ENCODE measurements at regions not wholly inside any gene's neighbourhood (a gene's known extent, or its start where the extent isn't known, plus 50 kb on each side); places are given as distances from the start of the nearest gene placed in this dataset.

GRCh38 chr12:90485560-90485959 is 469.4 kb downstream of the CCER1 start:
- Histone ChIP-seq H3K27ac (no peak overlapping the region), H3K4me3 (no peak overlapping the region), H3K27me3 (replicated peaks; ENCODE audit: insufficient read depth) (no peaks in the 10 kb centered on the region), H3K9me3 (no peaks in the 10 kb centered on the region), H3K36me3 (no peaks in the 10 kb centered on the region), H3K4me1 (ENCODE audit: control insufficient read depth in 1 of 2, low read depth in 2 of 2) (no peaks in the 10 kb centered on the region)
- no peak for DNase-seq (ENCODE audit: low spot score)
- TF ChIP-seq CTCF (IDR thresholded peaks at IDR 0.05) = no peak
- ATAC-seq (ENCODE audit: insufficient number of reproducible peaks, low FRiP score, low read depth) = no peak

GRCh38 chr12:90484094-90484493 is 470.9 kb downstream of the CCER1 start:
- no peak overlapping the region for H3K27ac ChIP-seq
- no peaks in the 10 kb centered on the region for H3K9me3 ChIP-seq
- TF ChIP-seq CTCF (IDR thresholded peaks at IDR 0.05) = no peak
- no peaks in the 10 kb centered on the region for H3K36me3 ChIP-seq
- H3K27me3 ChIP-seq (replicated peaks; ENCODE audit: insufficient read depth) = no peaks in the 10 kb centered on the region
- ATAC-seq (ENCODE audit: insufficient number of reproducible peaks, low FRiP score, low read depth) (no peak), DNase-seq (ENCODE audit: low spot score) (no peak)
- no peaks in the 10 kb centered on the region for H3K4me1 ChIP-seq (ENCODE audit: control insufficient read depth in 1 of 2, low read depth in 2 of 2)
- no peak overlapping the region for H3K4me3 ChIP-seq

GRCh38 chr12:90481748-90482147 is 473.2 kb downstream of the CCER1 start:
- H3K27me3 ChIP-seq (replicated peaks; ENCODE audit: insufficient read depth) = no peaks in the 10 kb centered on the region
- no peak overlapping the region for H3K27ac ChIP-seq
- ATAC-seq (ENCODE audit: insufficient number of reproducible peaks, low FRiP score, low read depth) (no peak), DNase-seq (ENCODE audit: low spot score) (no peak)
- no peak for TF ChIP-seq CTCF (IDR thresholded peaks at IDR 0.05)
- no peaks in the 10 kb centered on the region for H3K4me1 ChIP-seq (ENCODE audit: control insufficient read depth in 1 of 2, low read depth in 2 of 2)
- no peaks in the 10 kb centered on the region for H3K9me3 ChIP-seq
- no peak overlapping the region for H3K4me3 ChIP-seq
- no peaks in the 10 kb centered on the region for H3K36me3 ChIP-seq

- Histone ChIP-seq H3K27ac (no peak overlapping the region), H3K27me3 (replicated peaks; ENCODE audit: insufficient read depth) (no peaks in the 10 kb centered on the region), H3K4me3 (no peak overlapping the region), H3K9me3 (no peaks in the 10 kb centered on the region), H3K36me3 (no peaks in the 10 kb centered on the region), H3K4me1 (ENCODE audit: control insufficient read depth in 1 of 2, low read depth in 2 of 2) (no peaks in the 10 kb centered on the region)
- ATAC-seq (ENCODE audit: insufficient number of reproducible peaks, low FRiP score, low read depth) (no peak), DNase-seq (ENCODE audit: low spot score) (no peak)
- no peak for TF ChIP-seq CTCF (IDR thresholded peaks at IDR 0.05)
Measured at GRCh38 chr12:90479237-90479636, 475.7 kb downstream of the CCER1 start.

- Histone ChIP-seq H3K27me3 (replicated peaks; ENCODE audit: insufficient read depth) (no peaks in the 10 kb centered on the region), H3K27ac (no peak overlapping the region), H3K36me3 (no peaks in the 10 kb centered on the region), H3K9me3 (no peaks in the 10 kb centered on the region), H3K4me3 (no peak overlapping the region), H3K4me1 (ENCODE audit: control insufficient read depth in 1 of 2, low read depth in 2 of 2) (no peaks in the 10 kb centered on the region)
- DNase-seq (ENCODE audit: low spot score) (no peak), ATAC-seq (ENCODE audit: insufficient number of reproducible peaks, low FRiP score, low read depth) (no peak)
- no peak for TF ChIP-seq CTCF (IDR thresholded peaks at IDR 0.05)
Measured at GRCh38 chr12:90473831-90474230, 481.1 kb downstream of the CCER1 start.
